Transverse colon (tissue), 3 donors: ENCODE measurements at regions not wholly inside any gene's neighbourhood (a gene's known extent, or its start where the extent isn't known, plus 50 kb on each side); places are given as distances from the start of the nearest gene placed in this dataset.

ENCODE experiments used
- POLR2A ChIP-seq: fragments of 450-650 bp; IDR thresholded peaks from one replicate; pipeline ENCODE4 v1.6.1; 2016; ENCODE audit warnings: antibody characterized with exemption, mild to moderate bottlenecking, moderate library complexity
- TF ChIP-seq, protein P1 (sequence below), 5 experiments: fragments of 200-600 bp in 3 of 5; fragments of 450-650 bp in 2 of 5; sonication (generic) in 3 of 5; IDR thresholded peaks; 1 replicate in 2 of 5; 2 replicates in 3 of 5; pipeline ENCODE4 v1.5.1; 2016 to 2017; ENCODE audit warnings: antibody characterized with exemption in 5 of 5, inconsistent platforms in 3 of 5, mild to moderate bottlenecking in 2 of 5, moderate library complexity in 1 of 5

DNA sequence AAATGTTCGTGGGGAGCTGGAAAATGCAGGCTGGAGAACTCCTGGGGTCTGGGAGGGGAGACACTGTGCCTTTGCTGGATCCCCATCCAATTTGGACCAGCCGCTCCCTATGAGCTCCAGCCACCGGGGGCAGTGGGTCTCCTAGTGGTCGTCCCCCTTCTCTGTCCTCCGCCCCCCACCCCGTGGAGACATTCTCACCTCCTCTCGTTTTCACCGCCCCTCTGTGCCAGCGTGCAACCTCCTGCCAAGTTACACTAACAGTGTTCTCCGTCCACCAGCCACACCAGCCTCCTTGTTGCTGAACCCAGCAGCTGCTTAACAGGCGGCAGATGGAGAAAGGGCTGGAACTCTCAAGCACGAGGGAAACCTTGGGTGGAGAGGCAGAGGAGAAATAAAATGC, 67.4 kb upstream of the SOX9 start:
- no peak for TF ChIP-seq POLR2A
- TF ChIP-seq, protein P1, sequence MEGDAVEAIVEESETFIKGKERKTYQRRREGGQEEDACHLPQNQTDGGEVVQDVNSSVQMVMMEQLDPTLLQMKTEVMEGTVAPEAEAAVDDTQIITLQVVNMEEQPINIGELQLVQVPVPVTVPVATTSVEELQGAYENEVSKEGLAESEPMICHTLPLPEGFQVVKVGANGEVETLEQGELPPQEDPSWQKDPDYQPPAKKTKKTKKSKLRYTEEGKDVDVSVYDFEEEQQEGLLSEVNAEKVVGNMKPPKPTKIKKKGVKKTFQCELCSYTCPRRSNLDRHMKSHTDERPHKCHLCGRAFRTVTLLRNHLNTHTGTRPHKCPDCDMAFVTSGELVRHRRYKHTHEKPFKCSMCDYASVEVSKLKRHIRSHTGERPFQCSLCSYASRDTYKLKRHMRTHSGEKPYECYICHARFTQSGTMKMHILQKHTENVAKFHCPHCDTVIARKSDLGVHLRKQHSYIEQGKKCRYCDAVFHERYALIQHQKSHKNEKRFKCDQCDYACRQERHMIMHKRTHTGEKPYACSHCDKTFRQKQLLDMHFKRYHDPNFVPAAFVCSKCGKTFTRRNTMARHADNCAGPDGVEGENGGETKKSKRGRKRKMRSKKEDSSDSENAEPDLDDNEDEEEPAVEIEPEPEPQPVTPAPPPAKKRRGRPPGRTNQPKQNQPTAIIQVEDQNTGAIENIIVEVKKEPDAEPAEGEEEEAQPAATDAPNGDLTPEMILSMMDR (IDR thresholded peaks at IDR 0.05), result no peak
